Stimulated activated naive CD8-positive, alpha-beta T cell treated with anti-CD3 and anti-CD28 coated beads, Interleukin-15, amount 100 ng/mL, for 72 hours (primary cell): ENCODE measurements at regions not wholly inside any gene's neighbourhood (a gene's known extent, or its start where the extent isn't known, plus 50 kb on each side); places are given as distances from the start of the nearest gene placed in this dataset.
"Not testable (repeated sequence)": the region's sequence is repeated elsewhere in the genome, so short reads cannot be mapped to it uniquely, and the experiment has no call there.

ENCODE experiments used
- ATAC-seq: fragments of 150-1000 bp; cut with Tn5 transposase; 2 replicates; pipeline ENCODE4 v1.10.0; 2021; ENCODE audit warnings: mild to moderate bottlenecking, moderate library complexity
- DNase-seq, 2 donors: peaks; one replicate each; pipeline ENCODE4 v3.0.0; 2021 to 2022
- H3K27ac Mint-ChIP-seq, 2 donors: one replicate each; pipeline ENCODE4 v1.8.0; 2022; ENCODE audit warnings: mild to moderate bottlenecking in 2 of 2, mixed read lengths in 2 of 2, moderate library complexity in 2 of 2
- H3K27me3 Mint-ChIP-seq: one replicate; pipeline ENCODE4 v1.8.0; 2022; ENCODE audit warnings: mixed read lengths
- H3K4me1 Mint-ChIP-seq: one replicate; pipeline ENCODE4 v1.8.0; 2022; ENCODE audit warnings: mild to moderate bottlenecking, mixed read lengths
- H3K4me3 Mint-ChIP-seq, 2 donors: one replicate each; pipeline ENCODE4 v1.8.0; 2022; ENCODE audit warnings: mild to moderate bottlenecking in 2 of 2, mixed read lengths in 2 of 2, moderate library complexity in 1 of 2
- H3K9me3 Mint-ChIP-seq, 2 donors: one replicate each; pipeline ENCODE4 v1.8.0; 2022; ENCODE audit warnings: mixed read lengths in 2 of 2

- H3K27me3 Mint-ChIP-seq = no peaks in the 10 kb centered on the region
- DNase-seq = no peak
- H3K4me1 Mint-ChIP-seq = no peaks in the 10 kb centered on the region
- H3K9me3 Mint-ChIP-seq = peaks cover 0 to 7% of the 10 kb centered on the region in 2 donors
- no peak overlapping the region for H3K27ac Mint-ChIP-seq
- H3K4me3 Mint-ChIP-seq = no peak overlapping the region
- no peak for ATAC-seq
These were observed 192.5 kb upstream of the POT1 start for GRCh38 chr7:125122173-125122572.

DNA sequence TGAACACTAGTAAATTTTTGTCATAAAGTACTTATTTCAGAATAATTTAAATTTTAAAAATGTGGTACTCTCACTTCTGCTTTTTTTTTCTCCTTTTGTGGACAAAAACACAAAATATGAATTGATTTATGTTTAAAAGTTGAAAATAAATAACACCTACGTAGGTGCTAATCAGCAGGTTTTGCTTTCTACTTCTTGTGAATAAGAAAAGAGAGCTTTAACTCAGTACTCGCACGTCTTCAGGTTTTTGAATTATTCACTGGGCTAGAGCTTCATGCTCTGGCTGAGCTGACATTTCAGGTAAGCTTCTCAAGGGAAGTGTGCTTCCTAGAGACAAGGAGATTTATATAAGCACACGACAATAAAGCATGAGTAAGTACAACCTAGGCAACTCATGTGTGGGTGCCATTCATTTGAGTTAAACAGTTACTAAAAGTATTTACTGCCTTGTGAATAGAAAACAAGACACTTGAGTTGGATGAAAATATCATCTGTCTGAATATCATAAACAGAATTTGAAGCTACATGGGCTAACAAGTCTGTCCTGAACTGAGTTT lies 190.0 kb upstream of the POT1 start:
- H3K9me3 Mint-ChIP-seq = no peaks in the 10 kb centered on the region
- no peaks in the 10 kb centered on the region for H3K27me3 Mint-ChIP-seq
- no peak overlapping the region for H3K27ac Mint-ChIP-seq
- ATAC-seq (no peak), DNase-seq (no peak)
- H3K4me1 Mint-ChIP-seq = no peaks in the 10 kb centered on the region
- H3K4me3 Mint-ChIP-seq = no peak overlapping the region

GRCh38 chr7:125118444-125118843 lies 188.8 kb upstream of the POT1 start:
- H3K4me1 Mint-ChIP-seq = no peaks in the 10 kb centered on the region
- H3K9me3 Mint-ChIP-seq = no peaks in the 10 kb centered on the region
- no peak overlapping the region for H3K4me3 Mint-ChIP-seq
- DNase-seq (no peak), ATAC-seq (no peak)
- no peaks in the 10 kb centered on the region for H3K27me3 Mint-ChIP-seq
- H3K27ac Mint-ChIP-seq = no peak overlapping the region

- peaks cover 0 to 20% of the 10 kb centered on the region in 2 donors for H3K9me3 Mint-ChIP-seq
- no peak overlapping the region for H3K4me3 Mint-ChIP-seq
- ATAC-seq = no peak
- no peaks in the 10 kb centered on the region for H3K4me1 Mint-ChIP-seq
- DNase-seq = no peak
- no peak overlapping the region for H3K27ac Mint-ChIP-seq
- H3K27me3 Mint-ChIP-seq = no peaks in the 10 kb centered on the region
These were observed 183.2 kb upstream of the POT1 start for GRCh38 chr7:125112850-125113249.

DNA sequence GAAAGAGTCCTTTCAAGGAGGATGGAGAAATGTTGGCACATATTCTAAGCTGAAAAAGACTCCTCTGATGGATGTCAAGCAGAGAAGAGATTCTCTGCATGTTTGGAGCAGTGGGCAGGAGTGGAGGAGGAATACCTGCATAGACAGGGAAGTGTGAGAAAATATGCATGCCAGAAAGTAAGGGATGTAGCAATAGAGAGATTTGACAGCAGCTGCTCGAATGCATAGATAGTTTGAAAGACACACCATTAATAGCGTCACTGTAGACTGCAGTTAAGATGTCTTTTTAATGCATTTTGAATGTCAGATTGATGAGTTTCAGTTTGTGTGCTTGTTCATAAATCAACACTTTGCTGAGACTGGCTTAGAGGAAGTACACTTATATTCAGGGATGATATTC lies 169.9 kb upstream of the POT1 start:
- Mint-ChIP-seq H3K27me3 (no peaks in the 10 kb centered on the region), H3K4me1 (no peaks in the 10 kb centered on the region), H3K4me3 (no peak overlapping the region), H3K27ac (no peak overlapping the region), H3K9me3 (peaks cover 0 to 12% of the 10 kb centered on the region in 2 donors)
- DNase-seq = no peak
- ATAC-seq = no peak

DNA sequence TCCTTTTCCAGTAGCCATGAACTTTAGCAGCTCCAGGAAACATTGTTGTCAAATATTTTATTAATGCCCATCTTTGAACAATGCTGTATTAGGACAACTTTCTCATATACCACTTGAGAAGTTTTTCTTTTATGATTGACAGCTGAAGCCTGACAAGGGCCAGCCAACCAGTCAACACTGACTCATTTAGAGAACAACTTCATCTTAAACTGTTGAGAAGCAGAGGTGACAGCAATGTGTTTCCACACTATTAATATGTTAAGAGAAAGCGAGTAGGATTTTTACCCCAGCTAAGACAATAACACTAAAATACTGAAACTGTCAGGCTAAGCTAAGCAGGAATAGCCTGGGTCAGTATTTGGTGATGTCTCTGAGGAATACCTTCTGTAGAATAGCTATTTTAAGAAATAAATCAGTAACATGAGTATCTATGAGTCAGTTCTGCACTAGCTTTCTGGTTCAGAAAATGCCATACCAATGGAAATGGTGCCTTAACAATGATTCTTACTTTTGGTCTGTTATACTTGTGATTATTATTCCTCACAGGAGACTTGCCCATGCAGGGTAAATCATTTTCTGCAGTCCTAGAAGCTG lies 168.8 kb upstream of the POT1 start:
- no peaks in the 10 kb centered on the region for H3K27me3 Mint-ChIP-seq
- no peak overlapping the region for H3K27ac Mint-ChIP-seq
- no peaks in the 10 kb centered on the region for H3K4me1 Mint-ChIP-seq
- H3K9me3 Mint-ChIP-seq = peaks cover 0 to 4% of the 10 kb centered on the region in 2 donors
- H3K4me3 Mint-ChIP-seq = no peak overlapping the region
- no peak for DNase-seq
- no peak for ATAC-seq

DNA sequence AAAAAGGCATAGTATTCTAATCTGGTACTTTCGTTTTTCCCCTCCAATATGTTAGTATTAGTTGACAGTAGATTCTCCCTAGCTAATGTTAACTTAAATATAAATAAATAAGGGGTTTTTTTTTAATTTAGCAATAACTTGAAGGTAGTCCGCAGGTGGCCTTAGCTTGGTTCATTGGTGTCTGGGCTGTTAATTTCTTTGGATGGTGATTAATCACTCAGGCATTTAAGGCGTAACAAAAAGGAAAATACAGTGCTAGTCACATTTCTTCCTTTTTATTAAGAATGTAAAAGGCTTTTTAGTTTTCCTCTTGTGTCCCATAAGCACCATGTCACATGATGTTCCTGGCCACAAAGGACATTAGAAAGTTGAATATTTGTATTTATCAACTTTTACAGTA lies 161.0 kb upstream of the POT1 start:
- no peak for DNase-seq

GRCh38 chr7:125089171-125089570 lies 159.5 kb upstream of the POT1 start:
- no peaks in the 10 kb centered on the region for H3K4me1 Mint-ChIP-seq
- no peaks in the 10 kb centered on the region for H3K9me3 Mint-ChIP-seq
- no peak overlapping the region for H3K27ac Mint-ChIP-seq
- ATAC-seq = no peak
- H3K4me3 Mint-ChIP-seq = no peak overlapping the region
- DNase-seq = no peak
- no peaks in the 10 kb centered on the region for H3K27me3 Mint-ChIP-seq

More for the DNA sequence above, 161.0 kb upstream of the POT1 start:
- Mint-ChIP-seq H3K27me3 (no peaks in the 10 kb centered on the region), H3K4me1 (no peaks in the 10 kb centered on the region), H3K27ac (no peak overlapping the region), H3K9me3 (no peaks in the 10 kb centered on the region), H3K4me3 (no peak overlapping the region)
- no peak for ATAC-seq

DNA sequence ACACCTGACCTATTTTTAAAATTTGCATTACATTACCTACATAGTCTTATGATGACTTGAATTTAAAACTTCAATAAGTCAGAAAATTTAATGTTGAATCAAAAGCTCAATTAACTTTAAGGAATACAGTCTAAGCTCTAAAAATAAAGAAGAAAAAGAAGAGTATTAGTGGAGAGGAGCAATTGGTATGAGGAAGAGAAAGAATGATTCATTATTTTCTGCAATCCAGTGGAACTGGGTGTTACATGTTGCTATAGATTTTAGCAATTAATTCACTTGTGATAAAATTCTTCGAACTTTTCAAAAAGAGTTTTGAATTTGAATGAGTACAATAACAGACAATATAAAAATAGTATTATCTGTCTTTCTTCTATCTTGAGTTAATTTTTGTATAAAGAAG lies 158.9 kb upstream of the POT1 start:
- DNase-seq = no peak
- H3K4me1 Mint-ChIP-seq = no peaks in the 10 kb centered on the region

GRCh38 chr7:125085084-125085483 lies 155.5 kb upstream of the POT1 start:
- Mint-ChIP-seq H3K27me3 (no peaks in the 10 kb centered on the region), H3K9me3 (no peaks in the 10 kb centered on the region)

More for the DNA sequence above, 158.9 kb upstream of the POT1 start:
- Mint-ChIP-seq H3K27ac (no peak overlapping the region), H3K9me3 (no peaks in the 10 kb centered on the region), H3K27me3 (no peaks in the 10 kb centered on the region), H3K4me3 (no peak overlapping the region)
- no peak for ATAC-seq

DNA sequence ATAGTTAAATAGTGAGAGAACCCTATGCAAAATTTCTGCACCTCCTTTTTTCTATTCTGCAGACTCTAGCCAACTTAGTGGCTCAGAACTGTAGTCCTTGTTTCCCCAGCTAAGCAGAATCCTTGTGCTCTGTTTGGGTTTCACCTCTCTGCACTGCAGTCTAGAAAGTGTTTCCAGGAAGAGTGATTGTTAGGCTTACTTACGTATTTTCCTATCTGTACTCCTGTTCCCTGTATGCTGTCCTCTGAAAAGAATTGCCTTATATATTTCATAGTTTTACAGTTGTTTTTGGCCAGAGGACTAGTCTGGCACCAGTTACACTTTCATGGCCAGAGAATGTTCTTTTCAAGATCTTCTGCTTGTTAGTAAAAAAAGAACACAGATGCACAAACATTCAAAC lies 154.6 kb upstream of the POT1 start:
- Mint-ChIP-seq H3K4me3 (no peak overlapping the region), H3K4me1 (no peaks in the 10 kb centered on the region), H3K27ac (peak overlapping the region in 1 of 2 donors; percentile 42), H3K27me3 (no peaks in the 10 kb centered on the region), H3K9me3 (no peaks in the 10 kb centered on the region)
- no peak for DNase-seq
- no peak for ATAC-seq

More at GRCh38 chr7:125085084-125085483, 155.5 kb upstream of the POT1 start:
- Mint-ChIP-seq H3K4me3 (no peak overlapping the region), H3K4me1 (no peaks in the 10 kb centered on the region), H3K27ac (no peak overlapping the region)
- DNase-seq (no peak), ATAC-seq (no peak)

DNA sequence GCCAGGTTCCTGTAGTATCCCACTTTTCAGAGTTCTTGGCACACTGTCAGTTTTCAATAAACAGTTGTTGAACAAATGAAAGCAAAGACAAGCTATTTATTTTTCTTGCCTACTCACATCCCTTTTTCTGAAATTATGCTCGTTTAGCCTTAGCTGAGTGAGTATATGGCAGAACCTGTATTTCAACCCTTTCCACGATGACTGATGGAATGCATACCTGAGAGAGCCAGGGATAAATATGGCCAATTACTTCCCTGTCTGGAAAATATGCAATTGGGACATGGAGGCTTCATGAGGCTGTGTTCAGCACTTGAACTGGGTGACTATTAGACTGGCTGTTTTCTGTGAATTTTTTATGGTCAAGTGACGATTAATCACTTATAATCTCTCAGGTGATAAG lies 144.5 kb upstream of the POT1 start:
- no peak for DNase-seq
- ATAC-seq = no peak
- Mint-ChIP-seq H3K27ac (no peak overlapping the region), H3K4me1 (no peaks in the 10 kb centered on the region), H3K9me3 (peaks cover 9 to 20% of the 10 kb centered on the region in 2 donors), H3K4me3 (no peak overlapping the region), H3K27me3 (no peaks in the 10 kb centered on the region)

- Mint-ChIP-seq H3K27me3 (no peaks in the 10 kb centered on the region), H3K27ac (no peak overlapping the region), H3K9me3 (no peaks in the 10 kb centered on the region), H3K4me3 (no peak overlapping the region), H3K4me1 (no peaks in the 10 kb centered on the region)
- ATAC-seq (no peak), DNase-seq (no peak)
These were observed 135.9 kb upstream of the POT1 start for GRCh38 chr7:125065546-125065945.

DNA sequence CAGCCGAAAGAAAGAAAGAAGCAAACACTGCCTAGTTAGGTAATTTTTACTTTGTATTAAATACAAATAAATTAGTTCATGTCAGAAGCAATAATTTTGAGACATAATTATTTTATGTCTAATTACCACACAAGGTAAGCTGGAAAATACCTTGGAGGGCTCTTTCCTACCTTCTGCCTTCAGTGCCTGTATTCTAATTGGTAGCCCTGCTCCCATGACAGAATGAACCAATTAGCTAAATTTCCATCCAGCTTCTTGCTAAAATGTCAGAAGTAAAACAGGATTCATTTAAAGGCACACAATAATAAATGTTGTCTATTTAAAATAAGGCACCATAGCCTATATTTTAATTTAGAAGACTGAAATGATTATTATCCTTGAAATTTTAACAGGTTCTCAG lies 135.4 kb upstream of the POT1 start:
- Mint-ChIP-seq H3K4me3 (no peak overlapping the region), H3K27ac (no peak overlapping the region), H3K27me3 (no peaks in the 10 kb centered on the region), H3K9me3 (no peaks in the 10 kb centered on the region), H3K4me1 (no peaks in the 10 kb centered on the region)
- ATAC-seq = no peak
- no peak for DNase-seq

- ATAC-seq (no peak), DNase-seq (no peak)
- Mint-ChIP-seq H3K4me1 (no peaks in the 10 kb centered on the region), H3K27ac (no peak overlapping the region), H3K27me3 (no peaks in the 10 kb centered on the region), H3K4me3 (no peak overlapping the region), H3K9me3 (no peaks in the 10 kb centered on the region)
These were observed 132.3 kb upstream of the POT1 start for GRCh38 chr7:125061776-125062397.

- H3K27ac Mint-ChIP-seq, DNase-seq, H3K9me3 Mint-ChIP-seq: not testable (repeated sequence)
These were observed 131.6 kb upstream of the POT1 start for GRCh38 chr7:125061083-125061745.

More at GRCh38 chr7:125061083-125061745, 131.6 kb upstream of the POT1 start:
- not testable (repeated sequence) for H3K4me1 Mint-ChIP-seq, H3K4me3 Mint-ChIP-seq, ATAC-seq, H3K27me3 Mint-ChIP-seq
